HG03066 (cell line): ENCODE measurements at regions not wholly inside any gene's neighbourhood (a gene's known extent, or its start where the extent isn't known, plus 50 kb on each side); places are given as distances from the start of the nearest gene placed in this dataset.

ENCODE experiments used
- ATAC-seq: cut with Tn5 transposase; IDR thresholded peaks from one replicate; pipeline ENCODE4 v1.9.1; 2021; ENCODE audit warnings: low read depth; ENCODE audit not compliant: unreplicated experiment

GRCh38 chr7:41315764-41316163 is 387.1 kb downstream of the INHBA start:
- ATAC-seq = no peak

GRCh38 chr7:41313171-41313570 is 389.7 kb downstream of the INHBA start:
- ATAC-seq = no peak

GRCh38 chr7:41312235-41312634 is 390.7 kb downstream of the INHBA start:
- ATAC-seq = no peak

- no peak for ATAC-seq
These were observed 391.6 kb downstream of the INHBA start for GRCh38 chr7:41311301-41311700.

- ATAC-seq = no peak
These were observed 396.4 kb downstream of the INHBA start for GRCh38 chr7:41306486-41306885.

- no peak for ATAC-seq
These were observed 397.9 kb downstream of the INHBA start for GRCh38 chr7:41305001-41305400.

- ATAC-seq = no peak
These were observed 399.2 kb downstream of the INHBA start for GRCh38 chr7:41303709-41304108.

- no peak for ATAC-seq
These were observed 404.5 kb downstream of the INHBA start for GRCh38 chr7:41298409-41298808.

GRCh38 chr7:41297166-41297565 is 405.7 kb downstream of the INHBA start:
- no peak for ATAC-seq

GRCh38 chr7:41295455-41295815 is 407.5 kb downstream of the INHBA start:
- ATAC-seq = no peak

GRCh38 chr7:41294556-41295454 is 408.1 kb downstream of the INHBA start:
- ATAC-seq = no peak

- ATAC-seq = no peak
These were observed 410.4 kb downstream of the INHBA start for GRCh38 chr7:41292487-41292886.

- no peak for ATAC-seq
These were observed 415.1 kb downstream of the INHBA start for GRCh38 chr7:41287559-41288335.

- no peak for ATAC-seq
These were observed 422.4 kb downstream of the INHBA start for GRCh38 chr7:41280491-41280890.

GRCh38 chr7:41277561-41277960 is 425.3 kb downstream of the INHBA start:
- ATAC-seq = no peak

- no peak for ATAC-seq
These were observed 427.6 kb downstream of the INHBA start for GRCh38 chr7:41275255-41275654.

- no peak for ATAC-seq
These were observed 428.7 kb downstream of the INHBA start for GRCh38 chr7:41274179-41274578.

GRCh38 chr7:41272664-41273063 is 430.2 kb downstream of the INHBA start:
- ATAC-seq = no peak

GRCh38 chr7:41268878-41269277 is 434.0 kb downstream of the INHBA start:
- ATAC-seq = no peak

- no peak for ATAC-seq
These were observed 441.8 kb downstream of the INHBA start for GRCh38 chr7:41261080-41261479.

- ATAC-seq = no peak
These were observed 445.2 kb downstream of the INHBA start for GRCh38 chr7:41257660-41258059.
